ENCODE measurements at regions not wholly inside any gene's neighbourhood (a gene's known extent, or its start where the extent isn't known, plus 50 kb on each side); places are given as distances from the start of the nearest gene placed in this dataset.

DNA sequence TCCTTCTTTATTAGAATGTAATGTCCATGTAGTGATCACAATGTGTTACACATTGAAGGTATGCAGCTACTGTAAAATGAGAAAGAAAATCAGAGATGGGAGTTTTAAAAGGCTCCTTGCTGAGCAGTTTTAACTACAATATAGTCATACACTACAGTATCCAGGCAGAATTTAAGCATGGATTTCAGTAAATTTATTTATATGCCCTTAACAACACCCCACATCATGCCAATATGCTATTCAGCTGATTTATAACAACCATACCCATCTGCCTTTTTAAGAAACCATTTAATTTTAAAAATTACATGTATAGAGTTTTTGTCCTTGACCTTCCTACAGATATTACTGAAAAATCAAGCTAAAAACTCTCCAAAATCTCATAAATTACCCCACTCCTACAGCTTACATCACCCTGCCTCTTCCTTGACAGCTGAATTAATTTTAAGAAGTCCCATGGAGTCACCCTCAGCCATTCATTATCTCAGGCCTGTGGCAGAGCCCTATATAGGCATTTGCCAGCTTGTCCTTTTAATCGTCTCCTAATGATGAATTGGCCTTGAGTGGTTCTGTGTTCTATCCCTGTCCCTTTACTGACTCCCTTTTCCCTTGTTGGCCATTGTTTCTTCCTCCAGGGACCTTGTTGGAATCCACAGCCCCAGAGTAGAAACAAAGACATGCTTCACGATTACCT lies 797.6 kb upstream of the ARRDC4 start:
- DNase-seq (ENCODE audit: low read depth): no peak

DNA sequence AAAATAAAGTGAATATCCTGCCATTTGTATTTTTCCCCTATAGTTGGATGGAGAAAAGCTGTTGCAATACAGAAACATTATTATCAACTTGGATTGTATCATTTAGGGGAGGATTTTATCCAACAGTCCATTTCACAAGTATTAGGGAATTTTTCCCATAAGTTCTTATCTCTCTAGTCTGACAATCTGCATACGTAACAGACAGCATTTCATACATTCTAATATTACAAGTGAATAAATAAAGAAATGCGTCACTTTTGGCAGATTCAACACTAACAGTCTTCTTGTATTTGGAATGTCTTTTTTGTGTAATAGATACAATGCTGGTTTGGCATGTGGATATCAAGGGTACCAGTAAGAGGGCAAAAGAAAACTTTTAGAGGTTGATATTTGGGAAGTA lies 795.3 kb upstream of the ARRDC4 start:
- no peak for DNase-seq (ENCODE audit: low read depth)

- peak; percentile 67 for DNase-seq (ENCODE audit: low read depth)
Measured at GRCh38 chr15:97168704-97169475, 791.6 kb upstream of the ARRDC4 start.

DNA sequence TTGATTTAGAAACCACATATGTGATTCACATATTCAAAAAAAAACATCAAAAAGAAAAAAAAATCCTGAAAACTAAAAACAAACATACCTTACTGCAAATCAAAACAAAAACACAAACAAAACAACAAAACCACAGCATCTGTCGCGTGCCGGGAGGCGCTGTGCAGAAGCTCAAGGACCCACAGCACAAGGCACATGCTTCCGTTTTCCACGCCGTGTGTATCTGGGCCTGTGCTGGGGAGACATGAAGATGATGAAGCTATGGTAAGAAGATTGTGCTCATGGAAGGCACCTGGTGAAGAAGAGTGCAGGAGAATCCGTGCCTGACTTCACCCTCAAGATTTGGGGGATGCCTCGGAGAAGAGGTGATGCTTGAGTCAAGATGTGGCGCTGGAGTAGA lies 788.9 kb upstream of the ARRDC4 start:
- DNase-seq (ENCODE audit: low read depth): no peak

DNA sequence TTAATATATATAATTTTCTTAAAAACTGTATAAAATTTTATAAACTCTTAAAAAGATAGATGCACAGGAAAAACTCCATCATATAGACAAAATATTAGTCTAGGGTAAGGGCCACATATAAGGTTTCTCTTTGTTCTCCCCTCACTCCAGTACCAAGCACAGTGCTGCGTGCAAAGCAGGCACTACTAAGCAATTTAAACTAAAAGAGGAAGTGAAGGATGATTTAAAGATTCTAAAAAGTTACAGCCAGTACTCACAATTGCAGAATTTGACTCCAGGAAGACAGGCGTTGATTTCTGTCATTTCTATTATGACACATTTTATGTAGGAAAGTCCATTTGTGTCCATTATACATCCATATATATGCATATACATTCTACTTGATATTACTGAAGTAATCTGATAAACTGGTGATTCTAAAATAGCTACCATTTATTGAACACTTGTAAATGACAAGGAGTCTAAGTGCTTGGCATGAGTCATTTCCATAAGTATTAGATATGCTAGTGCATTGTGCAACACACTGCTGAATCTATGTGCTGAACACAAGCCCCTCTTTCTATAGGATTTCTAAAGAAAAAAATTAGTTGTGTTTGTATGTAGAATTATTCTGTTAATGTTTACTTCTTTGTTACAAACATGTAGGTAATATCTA lies 785.5 kb upstream of the ARRDC4 start:
- no peak for DNase-seq (ENCODE audit: low read depth)

- peak; percentile 56 for DNase-seq (ENCODE audit: low read depth)
Measured at GRCh38 chr15:97177151-97177577, 783.3 kb upstream of the ARRDC4 start.

DNA sequence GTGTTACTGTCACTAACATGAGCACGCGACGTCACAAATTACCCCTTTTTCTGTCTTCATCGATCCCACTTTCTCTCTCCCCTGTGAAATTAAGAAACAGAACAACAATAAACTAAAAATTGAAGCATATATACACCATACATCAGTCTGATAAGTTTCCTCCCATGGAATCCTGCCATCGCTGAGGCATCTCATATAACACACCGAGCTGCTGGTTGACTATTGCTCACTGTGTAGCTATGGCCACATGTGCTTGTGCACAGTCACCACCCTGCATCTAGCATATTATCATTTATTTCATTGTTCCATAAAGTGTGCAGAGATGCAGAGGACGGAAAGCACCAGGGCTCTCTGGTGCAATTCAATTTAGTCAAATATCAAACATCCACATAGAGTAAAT lies 777.9 kb upstream of the ARRDC4 start:
- no peak for DNase-seq (ENCODE audit: low read depth)

DNA sequence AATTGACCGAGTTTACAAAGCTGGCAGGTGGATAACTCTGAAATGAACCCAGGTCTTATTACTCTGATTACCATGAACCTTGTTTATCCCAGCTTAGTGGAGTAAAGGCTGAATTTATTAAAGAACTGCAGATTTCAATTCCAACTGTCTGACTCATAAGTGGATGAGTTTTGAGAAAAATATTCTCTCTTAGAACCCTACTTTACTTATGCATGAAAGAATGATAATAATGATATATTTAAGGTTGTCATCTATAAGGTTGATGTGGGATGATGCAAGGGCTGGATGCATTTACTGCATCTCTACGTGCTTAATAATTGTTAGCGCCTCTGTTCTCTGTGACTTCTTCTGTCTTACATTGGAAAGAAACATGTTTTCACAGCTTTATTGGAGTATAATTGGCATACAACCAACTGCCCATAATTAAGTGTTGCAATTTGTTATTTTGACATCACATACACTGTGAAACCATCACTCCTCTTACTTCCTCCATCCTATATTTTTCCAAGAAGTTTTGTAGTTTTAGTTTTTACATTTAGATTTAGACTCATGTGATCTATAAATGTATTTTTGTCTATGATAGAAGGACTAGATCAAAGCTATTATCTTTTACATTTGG lies 771.2 kb upstream of the ARRDC4 start:
- no peak for DNase-seq (ENCODE audit: low read depth)

- DNase-seq (ENCODE audit: low read depth): no peak
Measured at GRCh38 chr15:97194750-97195149, 765.8 kb upstream of the ARRDC4 start.

GRCh38 chr15:97196048-97197014 lies 764.2 kb upstream of the ARRDC4 start:
- no peak for DNase-seq (ENCODE audit: low read depth)

- DNase-seq (ENCODE audit: low read depth): no peak
Measured at GRCh38 chr15:97199393-97200051, 761.0 kb upstream of the ARRDC4 start.

GRCh38 chr15:97200161-97200560 lies 760.3 kb upstream of the ARRDC4 start:
- no peak for DNase-seq (ENCODE audit: low read depth)

DNA sequence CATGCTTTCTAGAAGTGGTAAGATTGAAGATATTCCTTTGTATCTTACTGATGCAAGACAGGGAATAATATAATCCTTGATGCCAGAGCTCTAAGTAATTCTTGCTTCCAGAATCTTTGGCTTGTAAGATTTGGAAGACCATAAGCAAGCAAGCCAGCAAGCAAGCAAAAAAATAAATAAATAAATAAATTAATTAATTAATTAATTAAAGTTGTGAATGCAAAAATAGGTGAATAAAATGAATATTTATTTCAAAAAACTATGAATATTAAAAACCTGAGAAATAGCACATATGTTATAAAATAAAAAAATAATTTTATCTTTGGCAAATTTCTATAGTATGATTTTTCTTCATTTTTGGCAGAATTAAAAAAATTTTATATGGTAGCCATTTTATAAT lies 750.2 kb upstream of the ARRDC4 start:
- no peak for DNase-seq (ENCODE audit: low read depth)

DNA sequence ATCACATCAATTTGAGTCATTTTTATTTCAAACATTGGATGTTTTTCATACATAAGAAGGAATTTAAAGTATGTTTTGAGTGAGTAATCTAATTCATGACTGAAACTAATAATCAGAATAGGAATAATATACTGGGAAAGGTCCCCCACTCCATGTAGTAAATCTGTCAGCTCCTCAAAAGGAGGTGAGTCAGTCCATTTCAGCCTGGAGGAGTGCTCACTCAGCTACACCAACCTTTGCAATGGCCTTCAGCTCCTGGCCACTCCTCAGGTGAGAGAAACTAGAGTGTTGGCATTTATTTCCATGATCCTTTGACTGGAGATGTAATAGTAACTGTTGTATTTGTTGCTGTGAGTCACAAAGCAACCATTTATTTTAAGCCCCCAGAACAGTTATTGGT lies 744.9 kb upstream of the ARRDC4 start:
- no peak for DNase-seq (ENCODE audit: low read depth)

DNA sequence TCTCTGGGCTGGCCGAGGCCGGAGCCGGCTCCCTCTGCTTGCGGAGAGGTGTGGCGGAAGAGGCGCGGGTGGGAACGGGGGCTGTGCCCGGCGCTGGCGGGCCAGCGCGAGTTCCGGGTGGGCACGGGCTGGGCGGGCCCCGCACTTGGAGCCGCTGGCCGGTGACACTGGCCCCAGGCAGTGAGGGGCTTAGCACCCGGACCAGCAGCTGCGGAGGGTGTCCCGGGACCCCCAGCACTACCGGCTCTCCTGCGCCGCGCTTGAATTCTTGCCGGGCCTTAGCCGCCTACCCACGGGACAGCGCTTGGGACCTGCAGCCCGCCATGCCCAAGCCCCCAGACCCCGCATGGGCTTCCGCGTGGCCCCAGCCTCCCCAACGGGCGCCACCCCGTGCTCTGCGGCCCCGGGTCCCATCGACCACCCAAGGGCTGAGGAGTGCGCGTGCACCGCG lies 736.3 kb upstream of the ARRDC4 start:
- DNase-seq (ENCODE audit: low read depth): no peak

DNA sequence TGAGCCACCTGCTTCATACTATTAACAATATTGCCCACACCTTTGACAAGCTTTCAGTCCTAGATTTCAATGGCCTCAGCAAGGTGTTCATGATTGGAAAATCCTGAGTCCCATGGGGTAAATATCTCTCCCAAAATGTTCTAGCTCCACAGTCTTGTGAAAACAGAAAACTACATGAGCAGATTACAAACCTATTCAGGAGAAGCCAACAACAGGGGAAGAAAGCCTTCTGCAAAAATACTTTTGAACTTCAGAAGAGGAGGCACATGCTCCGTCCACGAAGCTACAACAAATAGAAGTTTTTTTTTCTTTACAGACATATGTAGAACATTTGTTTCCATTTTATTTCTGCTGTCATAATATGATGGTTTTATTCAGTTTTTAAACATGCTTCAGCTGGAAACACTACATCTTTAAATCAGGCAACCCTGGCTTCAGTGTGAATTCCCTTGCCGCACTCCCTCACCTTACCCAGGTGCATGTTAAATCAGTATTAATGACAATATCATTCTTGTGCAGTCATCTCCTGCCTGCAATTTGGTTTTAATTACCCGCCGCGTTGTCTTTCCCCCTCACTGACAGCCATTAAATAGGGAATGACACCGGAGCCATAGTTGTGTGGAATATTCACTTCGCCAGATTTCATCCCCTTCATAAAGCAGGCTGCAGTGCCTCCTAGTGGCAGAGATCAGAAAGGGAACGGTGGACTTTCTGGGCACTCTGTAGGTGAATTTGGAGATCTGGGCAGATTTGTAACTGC lies 725.5 kb upstream of the ARRDC4 start:
- DNase-seq (ENCODE audit: low read depth): peak; percentile 56

DNA sequence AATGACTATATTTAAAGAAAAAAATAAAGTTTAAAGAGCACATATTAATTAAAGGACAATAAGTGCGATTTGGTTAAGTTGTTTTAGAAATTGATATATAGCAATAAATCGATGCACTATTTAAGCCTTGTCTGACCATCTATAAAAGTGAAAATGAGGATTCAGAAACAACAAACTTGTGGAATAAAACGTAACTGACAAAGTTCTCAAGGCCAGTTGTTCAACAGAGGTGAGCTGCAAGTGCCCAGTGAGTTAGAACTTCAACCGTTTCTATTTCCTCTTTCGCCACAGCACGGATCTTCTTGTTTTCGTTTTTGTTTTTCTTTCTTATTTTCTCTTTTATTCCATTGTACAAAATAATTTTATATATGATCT lies 724.9 kb upstream of the ARRDC4 start:
- no peak for DNase-seq (ENCODE audit: low read depth)

GRCh38 chr15:97236140-97236539 lies 724.4 kb upstream of the ARRDC4 start:
- DNase-seq (ENCODE audit: low read depth): no peak

DNA sequence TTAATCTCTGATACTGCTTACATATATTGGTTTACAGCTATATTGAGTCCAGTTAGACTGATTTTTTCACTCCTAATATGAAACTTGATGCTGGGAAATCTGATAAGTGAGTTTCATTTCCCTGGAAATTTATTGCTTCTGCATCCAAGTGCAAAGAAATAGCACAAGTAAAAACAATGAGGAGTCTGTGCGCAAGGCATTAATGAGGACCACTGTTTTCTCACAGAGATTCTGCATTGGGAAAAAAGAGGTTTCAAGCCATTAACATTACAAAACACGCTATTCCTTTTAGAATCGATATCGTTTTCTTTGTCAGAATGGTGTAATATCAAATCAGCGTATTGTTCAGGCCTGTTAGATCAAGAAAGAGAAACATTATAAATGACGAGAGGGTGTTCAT lies 723.3 kb upstream of the ARRDC4 start:
- DNase-seq (ENCODE audit: low read depth): no peak

DNA sequence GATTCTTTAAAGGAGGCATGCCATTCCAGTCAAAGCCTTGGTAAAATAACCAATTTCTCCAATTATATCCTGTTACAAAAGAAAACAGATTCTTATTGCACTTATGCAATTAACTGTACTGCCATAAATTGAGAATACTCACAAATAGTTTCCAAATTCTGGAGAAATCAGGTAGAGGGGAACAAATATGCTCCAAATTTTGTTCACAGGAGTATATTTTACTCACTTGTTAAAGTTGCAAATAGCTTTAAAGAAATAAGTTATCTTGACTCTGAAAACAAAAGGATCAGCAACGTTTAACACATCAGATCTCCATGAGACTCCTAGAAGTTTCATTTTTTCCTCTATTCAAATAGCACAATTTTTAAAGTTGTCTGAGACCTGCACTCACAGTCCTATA lies 712.1 kb upstream of the ARRDC4 start:
- no peak for DNase-seq (ENCODE audit: low read depth)
